ENCODE measurements at regions not wholly inside any gene's neighbourhood (a gene's known extent, or its start where the extent isn't known, plus 50 kb on each side); places are given as distances from the start of the nearest gene placed in this dataset.

DNA sequence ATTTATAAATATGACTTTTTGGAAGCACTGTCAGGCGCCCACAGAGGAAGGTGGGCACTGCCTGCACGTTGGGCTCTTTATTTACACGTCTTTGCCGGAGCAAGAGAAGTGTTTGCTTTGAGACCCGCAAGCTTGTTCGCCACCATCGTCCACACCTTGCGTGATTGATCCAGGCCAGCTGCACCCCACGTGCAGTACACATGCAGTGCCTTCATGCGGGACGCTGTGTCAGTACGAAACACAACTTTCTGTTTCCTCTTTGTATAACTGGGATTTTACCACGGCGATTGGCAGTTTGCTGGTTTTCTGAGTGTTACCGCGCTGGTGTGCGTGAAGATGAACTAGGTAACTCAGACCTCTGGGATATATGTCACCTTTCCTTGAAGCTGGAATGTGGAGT lies 571.0 kb upstream of the SALL3 start:
- H3K36me3 Mint-ChIP-seq, result no peaks in the 10 kb centered on the region
- no peak overlapping the region for H3K4me3 Mint-ChIP-seq
- H3K27ac Mint-ChIP-seq, result no peak overlapping the region
- peaks cover 15% of the 10 kb centered on the region for H3K4me1 Mint-ChIP-seq
- no peaks in the 10 kb centered on the region for H3K27me3 Mint-ChIP-seq
- no peaks in the 10 kb centered on the region for H3K9me3 Mint-ChIP-seq

GRCh38 chr18:78410094-78410786 lies 569.4 kb upstream of the SALL3 start:
- Mint-ChIP-seq H3K27ac (no peak overlapping the region), H3K4me1 (peaks cover 15% of the 10 kb centered on the region), H3K36me3 (no peaks in the 10 kb centered on the region), H3K27me3 (no peaks in the 10 kb centered on the region), H3K9me3 (no peaks in the 10 kb centered on the region), H3K4me3 (no peak overlapping the region)

DNA sequence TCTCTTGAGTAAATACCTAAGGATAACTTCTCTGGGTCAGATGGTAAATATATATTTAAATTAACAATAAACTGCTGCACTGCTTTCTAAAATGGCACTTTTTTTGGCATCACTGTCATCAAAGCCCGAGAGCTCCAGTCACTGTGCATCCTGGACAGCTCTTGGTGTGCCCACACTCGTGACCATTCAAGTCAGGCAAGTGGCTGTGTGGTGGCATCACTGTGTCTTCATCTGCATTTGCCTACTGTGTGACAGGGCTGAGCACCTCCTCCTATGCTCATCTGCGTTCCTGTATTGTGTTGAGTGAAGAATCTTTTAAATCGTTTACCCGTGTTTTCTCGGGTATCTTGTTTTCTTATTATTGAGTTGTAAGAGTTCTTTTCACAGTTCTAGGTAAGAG lies 568.1 kb upstream of the SALL3 start:
- Mint-ChIP-seq H3K4me1 (peaks cover 15% of the 10 kb centered on the region), H3K27me3 (no peaks in the 10 kb centered on the region), H3K4me3 (no peak overlapping the region), H3K36me3 (no peaks in the 10 kb centered on the region), H3K27ac (no peak overlapping the region), H3K9me3 (no peaks in the 10 kb centered on the region)

DNA sequence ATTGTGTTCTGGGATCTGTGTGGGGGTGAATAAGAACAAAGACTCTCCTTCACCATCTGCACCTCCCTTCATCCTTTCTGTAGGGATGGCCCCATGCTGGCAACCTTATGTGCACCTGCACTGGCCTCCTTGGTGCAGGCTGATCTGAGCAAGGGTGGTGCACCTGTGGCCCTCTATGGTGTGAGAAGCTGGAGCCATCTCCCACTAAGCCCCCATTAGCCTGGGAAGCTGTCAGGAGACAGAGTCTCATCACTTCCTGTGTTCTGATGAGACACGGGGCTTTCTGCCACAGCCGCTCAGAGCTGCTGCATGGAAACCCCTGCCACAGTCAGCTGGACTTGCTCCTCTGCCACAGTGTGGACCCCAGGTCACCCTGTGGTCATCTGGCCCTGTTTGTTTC lies 565.3 kb upstream of the SALL3 start:
- Mint-ChIP-seq H3K36me3 (no peaks in the 10 kb centered on the region), H3K4me3 (no peak overlapping the region), H3K9me3 (no peaks in the 10 kb centered on the region), H3K27ac (no peak overlapping the region), H3K27me3 (no peaks in the 10 kb centered on the region), H3K4me1 (no peaks in the 10 kb centered on the region)

DNA sequence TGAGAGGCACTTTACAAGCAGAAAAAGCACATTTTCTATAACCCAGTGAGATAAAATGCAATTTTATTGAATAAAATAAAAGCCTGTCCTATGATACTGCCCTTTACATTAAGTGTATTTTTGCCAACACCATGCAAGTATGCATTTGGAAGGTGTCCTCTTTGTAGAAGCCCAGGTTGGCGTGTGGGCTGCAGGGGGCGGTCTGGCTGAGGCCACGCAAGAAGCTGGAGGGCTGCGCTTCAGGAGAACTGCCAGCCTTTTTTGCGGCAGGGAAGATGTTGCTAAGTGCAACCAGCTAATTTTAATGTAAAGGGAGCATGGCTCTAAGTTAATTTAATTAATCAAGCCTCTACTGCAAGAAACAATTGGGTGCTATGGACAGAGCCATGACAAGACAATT lies 562.8 kb upstream of the SALL3 start:
- Mint-ChIP-seq H3K9me3 (no peaks in the 10 kb centered on the region), H3K27ac (no peak overlapping the region), H3K4me1 (no peaks in the 10 kb centered on the region), H3K4me3 (no peak overlapping the region), H3K36me3 (no peaks in the 10 kb centered on the region), H3K27me3 (no peaks in the 10 kb centered on the region)

DNA sequence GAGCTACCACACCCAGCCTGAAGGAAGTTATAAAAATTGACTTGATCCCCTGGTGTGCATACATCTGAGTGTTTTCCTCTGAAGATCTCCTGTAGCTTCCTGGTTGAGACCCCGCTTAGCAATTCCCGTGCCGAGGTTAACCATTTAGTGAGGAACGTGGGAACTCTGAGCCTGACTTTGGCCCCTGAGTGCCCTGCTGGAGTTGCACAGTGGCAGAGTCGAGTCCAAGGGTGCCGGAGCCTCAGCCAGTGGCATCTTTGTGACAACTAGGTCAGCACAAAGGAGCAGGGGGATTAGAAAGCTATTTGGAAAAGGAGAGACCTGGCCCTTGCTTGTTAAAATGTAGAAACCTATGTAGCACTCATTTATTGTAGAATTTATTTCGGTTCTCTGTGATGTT lies 561.2 kb upstream of the SALL3 start:
- H3K4me3 Mint-ChIP-seq, result no peak overlapping the region
- H3K9me3 Mint-ChIP-seq, result no peaks in the 10 kb centered on the region
- H3K27me3 Mint-ChIP-seq, result no peaks in the 10 kb centered on the region
- H3K36me3 Mint-ChIP-seq, result no peaks in the 10 kb centered on the region
- no peaks in the 10 kb centered on the region for H3K4me1 Mint-ChIP-seq
- no peak overlapping the region for H3K27ac Mint-ChIP-seq

GRCh38 chr18:78419171-78419570 lies 560.4 kb upstream of the SALL3 start:
- Mint-ChIP-seq H3K36me3 (no peaks in the 10 kb centered on the region), H3K27ac (no peak overlapping the region), H3K4me1 (no peaks in the 10 kb centered on the region), H3K9me3 (no peaks in the 10 kb centered on the region), H3K27me3 (peaks cover 2% of the 10 kb centered on the region), H3K4me3 (no peak overlapping the region)

DNA sequence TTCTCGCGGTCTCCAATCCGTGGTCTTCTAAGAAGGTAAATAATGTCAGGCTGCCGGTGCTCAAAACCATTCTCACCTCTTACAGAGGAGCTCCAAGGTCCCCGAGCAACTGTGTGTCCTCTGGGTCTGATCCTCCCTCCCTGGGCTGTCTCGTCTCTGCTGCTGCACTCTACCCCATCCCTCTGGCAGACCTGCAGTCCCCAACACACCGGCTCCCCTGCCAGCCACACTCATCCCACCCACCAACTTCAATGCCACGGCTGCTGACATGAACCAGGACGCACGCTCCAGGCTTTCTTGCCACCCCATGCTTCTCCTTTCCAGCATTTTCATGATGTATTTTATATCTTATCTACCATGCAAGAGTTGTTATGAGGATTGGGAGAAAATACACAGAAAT lies 559.5 kb upstream of the SALL3 start:
- H3K9me3 Mint-ChIP-seq, result no peaks in the 10 kb centered on the region
- no peak overlapping the region for H3K4me3 Mint-ChIP-seq
- H3K36me3 Mint-ChIP-seq, result no peaks in the 10 kb centered on the region
- H3K27me3 Mint-ChIP-seq, result peaks cover 2% of the 10 kb centered on the region
- H3K27ac Mint-ChIP-seq, result no peak overlapping the region
- H3K4me1 Mint-ChIP-seq, result no peaks in the 10 kb centered on the region

- H3K4me1 Mint-ChIP-seq, result no peaks in the 10 kb centered on the region
- H3K36me3 Mint-ChIP-seq, result no peaks in the 10 kb centered on the region
- no peak overlapping the region for H3K4me3 Mint-ChIP-seq
- no peaks in the 10 kb centered on the region for H3K9me3 Mint-ChIP-seq
- H3K27ac Mint-ChIP-seq, result no peak overlapping the region
- H3K27me3 Mint-ChIP-seq, result peaks cover 2% of the 10 kb centered on the region
These were observed 558.2 kb upstream of the SALL3 start for GRCh38 chr18:78421392-78421791.

- peaks cover 2% of the 10 kb centered on the region for H3K27me3 Mint-ChIP-seq
- H3K36me3 Mint-ChIP-seq, result no peaks in the 10 kb centered on the region
- no peaks in the 10 kb centered on the region for H3K4me1 Mint-ChIP-seq
- no peak overlapping the region for H3K27ac Mint-ChIP-seq
- H3K9me3 Mint-ChIP-seq, result no peaks in the 10 kb centered on the region
- no peak overlapping the region for H3K4me3 Mint-ChIP-seq
These were observed 557.3 kb upstream of the SALL3 start for GRCh38 chr18:78422336-78422735.

DNA sequence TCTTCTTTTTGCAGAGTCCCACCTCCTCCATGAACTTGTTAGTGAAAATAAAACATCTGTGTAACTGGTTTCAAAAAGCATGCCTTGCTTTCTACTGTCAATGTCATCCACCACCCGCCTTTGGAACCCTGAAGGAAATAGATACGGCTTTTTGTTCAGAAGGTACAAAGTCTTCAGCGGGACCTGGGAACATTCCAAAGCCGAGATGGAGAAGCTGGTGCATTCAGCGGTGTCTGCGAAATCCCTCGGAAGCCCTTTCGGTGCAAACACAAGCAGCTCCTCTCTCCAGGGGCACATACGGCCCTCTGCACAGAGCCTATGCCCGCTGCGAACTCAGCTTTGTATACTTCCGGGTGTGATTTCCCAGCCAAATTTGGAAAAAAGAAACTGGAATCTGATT lies 555.8 kb upstream of the SALL3 start:
- H3K36me3 Mint-ChIP-seq, result no peaks in the 10 kb centered on the region
- H3K27ac Mint-ChIP-seq, result no peak overlapping the region
- H3K27me3 Mint-ChIP-seq, result peaks cover 2% of the 10 kb centered on the region
- no peaks in the 10 kb centered on the region for H3K9me3 Mint-ChIP-seq
- no peak overlapping the region for H3K4me3 Mint-ChIP-seq
- H3K4me1 Mint-ChIP-seq, result no peaks in the 10 kb centered on the region

- Mint-ChIP-seq H3K4me1 (no peaks in the 10 kb centered on the region), H3K4me3 (no peak overlapping the region), H3K27me3 (peaks cover 2% of the 10 kb centered on the region), H3K9me3 (no peaks in the 10 kb centered on the region), H3K27ac (no peak overlapping the region), H3K36me3 (no peaks in the 10 kb centered on the region)
These were observed 555.1 kb upstream of the SALL3 start for GRCh38 chr18:78424403-78425018.

GRCh38 chr18:78425019-78425412 lies 554.6 kb upstream of the SALL3 start:
- Mint-ChIP-seq H3K27ac (no peak overlapping the region), H3K9me3 (no peaks in the 10 kb centered on the region), H3K36me3 (no peaks in the 10 kb centered on the region), H3K27me3 (peaks cover 2% of the 10 kb centered on the region), H3K4me1 (no peaks in the 10 kb centered on the region), H3K4me3 (no peak overlapping the region)

- Mint-ChIP-seq H3K9me3 (no peaks in the 10 kb centered on the region), H3K4me3 (no peak overlapping the region), H3K36me3 (no peaks in the 10 kb centered on the region), H3K27ac (no peak overlapping the region), H3K27me3 (peaks cover 2% of the 10 kb centered on the region), H3K4me1 (no peaks in the 10 kb centered on the region)
These were observed 552.5 kb upstream of the SALL3 start for GRCh38 chr18:78427081-78427480.

GRCh38 chr18:78429127-78430108 lies 550.2 kb upstream of the SALL3 start:
- Mint-ChIP-seq H3K9me3 (peaks cover 5% of the 10 kb centered on the region), H3K27me3 (no peaks in the 10 kb centered on the region), H3K27ac (no peak overlapping the region), H3K36me3 (no peaks in the 10 kb centered on the region), H3K4me3 (no peak overlapping the region), H3K4me1 (no peaks in the 10 kb centered on the region)

Measured in activated naive CD4-positive, alpha-beta T cell treated with anti-CD3 and anti-CD28 coated beads, Interleukin-2, amount 50 U/mL, for 24 hours (primary cell).